ENCODE measurements at regions not wholly inside any gene's neighbourhood (a gene's known extent, or its start where the extent isn't known, plus 50 kb on each side); places are given as distances from the start of the nearest gene placed in this dataset.

- no peak for ATAC-seq
- TF ChIP-seq BACH2 (CRISPR knock-in tag; IDR thresholded peaks at IDR 0.05; ENCODE audit: borderline replicate concordance) (no peak), CSDC2 (CRISPR knock-in tag; IDR thresholded peaks at IDR 0.05) (no peak), TOX (CRISPR knock-in tag; IDR thresholded peaks at IDR 0.05; ENCODE audit: borderline replicate concordance) (no peak), TSHZ2 (CRISPR knock-in tag; IDR thresholded peaks at IDR 0.05) (no peak), POU6F1 (CRISPR knock-in tag; IDR thresholded peaks at IDR 0.05; ENCODE audit: borderline replicate concordance, low read depth) (no peak), ZNF565 (CRISPR knock-in tag; conservative IDR thresholded peaks at IDR 0.05; ENCODE audit: low read depth) (no peak), CSRNP3 (CRISPR knock-in tag; IDR thresholded peaks at IDR 0.05) (no peak), ZFP3 (CRISPR knock-in tag; IDR thresholded peaks at IDR 0.05) (no peak), ISL1 (CRISPR knock-in tag; IDR thresholded peaks at IDR 0.05) (no peak), PATZ1 (CRISPR knock-in tag; IDR thresholded peaks at IDR 0.05; ENCODE audit: borderline replicate concordance) (no peak), GLIS3 (CRISPR knock-in tag; IDR thresholded peaks at IDR 0.05) (no peak), ZNF8 (CRISPR knock-in tag; IDR thresholded peaks at IDR 0.05) (no peak), SNAI2 (CRISPR knock-in tag; IDR thresholded peaks at IDR 0.05) (no peak), PPARA (CRISPR knock-in tag; IDR thresholded peaks at IDR 0.05; ENCODE audit: borderline replicate concordance) (no peak), CREB5 (CRISPR knock-in tag; IDR thresholded peaks at IDR 0.05; ENCODE audit: low read depth) (no peak), ZC3H10 (CRISPR knock-in tag; IDR thresholded peaks at IDR 0.05) (no peak), ESRRG (CRISPR knock-in tag; IDR thresholded peaks at IDR 0.05) (no peak)
Observed at GRCh38 chr22:47435826-47436225, 673.4 kb downstream of the TBC1D22A start.

GRCh38 chr22:47435204-47435487, 672.7 kb downstream of the TBC1D22A start:
- ATAC-seq: no peak
- TF ChIP-seq PPARA (CRISPR knock-in tag; IDR thresholded peaks at IDR 0.05; ENCODE audit: borderline replicate concordance): no peak
- no peak for TF ChIP-seq TOX (CRISPR knock-in tag; IDR thresholded peaks at IDR 0.05; ENCODE audit: borderline replicate concordance)
- TF ChIP-seq ZNF8 (CRISPR knock-in tag; IDR thresholded peaks at IDR 0.05): no peak
- TF ChIP-seq ZFP3 (CRISPR knock-in tag; IDR thresholded peaks at IDR 0.05): no peak
- TF ChIP-seq ZNF70 (CRISPR knock-in tag; IDR thresholded peaks at IDR 0.05): no peak
- no peak for TF ChIP-seq BACH2 (CRISPR knock-in tag; IDR thresholded peaks at IDR 0.05; ENCODE audit: borderline replicate concordance)
- no peak for TF ChIP-seq PATZ1 (CRISPR knock-in tag; IDR thresholded peaks at IDR 0.05; ENCODE audit: borderline replicate concordance)
- TF ChIP-seq ARNTL (CRISPR knock-in tag; IDR thresholded peaks at IDR 0.05; ENCODE audit: borderline replicate concordance, low read depth): no peak
- TF ChIP-seq GLIS3 (CRISPR knock-in tag; IDR thresholded peaks at IDR 0.05): no peak
- no peak for TF ChIP-seq ZC3H10 (CRISPR knock-in tag; IDR thresholded peaks at IDR 0.05)
- TF ChIP-seq TCF4 (CRISPR knock-in tag; IDR thresholded peaks at IDR 0.05; ENCODE audit: borderline replicate concordance): no peak
- no peak for TF ChIP-seq CSDC2 (CRISPR knock-in tag; IDR thresholded peaks at IDR 0.05)
- no peak for TF ChIP-seq CREB5 (CRISPR knock-in tag; IDR thresholded peaks at IDR 0.05; ENCODE audit: low read depth)
- no peak for TF ChIP-seq SNAI2 (CRISPR knock-in tag; IDR thresholded peaks at IDR 0.05)

Data from SK-N-SH treated with all-trans-retinoic acid at 6 μM for 48 hours (cell line).